H9 (cell line): ENCODE measurements at regions not wholly inside any gene's neighbourhood (a gene's known extent, or its start where the extent isn't known, plus 50 kb on each side); places are given as distances from the start of the nearest gene placed in this dataset.

ENCODE experiments used
- DNase-seq: peaks from one replicate; pipeline ENCODE4 v3.0.0-alpha.2; 2017
- H2AFZ ChIP-seq: one replicate; pipeline ENCODE4 v1.6.1; 2013; ENCODE audit warnings: mild to moderate bottlenecking, low read length, control low read depth, moderate library complexity
- H2AK5ac ChIP-seq: 2 replicates; pipeline ENCODE4 v1.6.1; 2013; ENCODE audit warnings: low read length, control low read depth, mixed read lengths; ENCODE audit not compliant: insufficient read length
- H2BK120ac ChIP-seq: one replicate; pipeline ENCODE4 v1.6.1; 2013; ENCODE audit warnings: low read depth, mild to moderate bottlenecking, low read length, control low read depth, inconsistent platforms; ENCODE audit not compliant: poor library complexity, severe bottlenecking
- H2BK12ac ChIP-seq: 2 replicates; pipeline ENCODE4 v1.6.1; 2013; ENCODE audit warnings: low read length, control low read depth, mixed read lengths, low read depth; ENCODE audit not compliant: insufficient read length
- H2BK15ac ChIP-seq: 2 replicates; pipeline ENCODE4 v1.6.1; 2013; ENCODE audit warnings: low read depth, low read length, control low read depth
- H2BK20ac ChIP-seq: one replicate; pipeline ENCODE4 v1.6.1; 2013; ENCODE audit warnings: low read depth, mild to moderate bottlenecking, low read length, control low read depth, inconsistent platforms; ENCODE audit not compliant: poor library complexity, severe bottlenecking
- H2BK5ac ChIP-seq: 2 replicates; pipeline ENCODE4 v1.6.1; 2013; ENCODE audit warnings: low read length, control low read depth, mixed read lengths; ENCODE audit not compliant: insufficient read length
- H3K14ac ChIP-seq: 2 replicates; pipeline ENCODE4 v1.6.1; 2013; ENCODE audit warnings: low read length, control low read depth; ENCODE audit not compliant: insufficient read depth
- H3K18ac ChIP-seq: 2 replicates; pipeline ENCODE4 v1.6.1; 2013; ENCODE audit warnings: low read depth, mild to moderate bottlenecking, mixed read lengths, low read length, control low read depth; ENCODE audit not compliant: insufficient read length
- H3K23ac ChIP-seq: 2 replicates; pipeline ENCODE4 v1.6.1; 2013; ENCODE audit warnings: low read length, control low read depth, mixed read lengths, low read depth; ENCODE audit not compliant: insufficient read length
- H3K23me2 ChIP-seq: 2 replicates; pipeline ENCODE4 v1.6.1; 2013; ENCODE audit warnings: low read depth, mild to moderate bottlenecking, mixed read lengths, low read length, control low read depth; ENCODE audit not compliant: insufficient read length, poor library complexity, severe bottlenecking
- H3K27ac ChIP-seq: 2 replicates; pipeline ENCODE4 v1.5.1; 2013; ENCODE audit warnings: low read length, control low read depth, mixed read lengths, low read depth; ENCODE audit not compliant: insufficient read length
- H3K27me3 ChIP-seq: 2 replicates; pipeline ENCODE4 v1.6.1; 2013; ENCODE audit warnings: low read length, control low read depth, inconsistent platforms; ENCODE audit not compliant: insufficient read depth
- H3K4ac ChIP-seq: 2 replicates; pipeline ENCODE4 v1.6.1; 2013; ENCODE audit warnings: low read depth, mild to moderate bottlenecking, control low read depth, inconsistent platforms, low read length, moderate library complexity
- H3K4me1 ChIP-seq: 2 replicates; pipeline ENCODE4 v1.6.1; 2013; ENCODE audit warnings: low read length, control low read depth, inconsistent platforms; ENCODE audit not compliant: insufficient read depth
- H3K4me2 ChIP-seq: 2 replicates; pipeline ENCODE4 v1.6.1; 2013; ENCODE audit warnings: low read length, control low read depth, mixed read lengths; ENCODE audit not compliant: insufficient read length, insufficient read depth
- H3K56ac ChIP-seq: 2 replicates; pipeline ENCODE4 v1.6.1; 2013; ENCODE audit warnings: low read depth, mild to moderate bottlenecking, mixed read lengths, low read length, control low read depth; ENCODE audit not compliant: insufficient read length
- H3K79me1 ChIP-seq: 2 replicates; pipeline ENCODE4 v1.6.1; 2013; ENCODE audit warnings: low read depth, mild to moderate bottlenecking, moderate library complexity, low read length, control low read depth, inconsistent platforms; ENCODE audit not compliant: insufficient read depth, poor library complexity, severe bottlenecking
- H3K79me2 ChIP-seq: 2 replicates; pipeline ENCODE4 v1.6.1; 2013; ENCODE audit warnings: low read length, control low read depth, inconsistent platforms; ENCODE audit not compliant: insufficient read depth
- H3K9ac ChIP-seq: 2 replicates; pipeline ENCODE4 v1.6.1; 2013; ENCODE audit warnings: low read length, control low read depth, mixed read lengths; ENCODE audit not compliant: insufficient read length; ENCODE audit errors: extremely low read depth
- H3K9me3 ChIP-seq: one replicate; pipeline ENCODE4 v1.6.1; 2013; ENCODE audit warnings: low read depth, low read length, inconsistent platforms; ENCODE audit not compliant: control insufficient read depth
- H3T11ph ChIP-seq: one replicate; pipeline ENCODE4 v1.6.1; 2013; ENCODE audit warnings: mild to moderate bottlenecking, low read length, control low read depth, inconsistent platforms
- H4K20me1 ChIP-seq: one replicate; pipeline ENCODE4 v1.6.1; 2013; ENCODE audit not compliant: control insufficient read depth, insufficient read length, insufficient read depth
- H4K5ac ChIP-seq: 2 replicates; pipeline ENCODE4 v1.6.1; 2013; ENCODE audit warnings: low read depth, mild to moderate bottlenecking, mixed read lengths, low read length, control low read depth; ENCODE audit not compliant: insufficient read length
- H4K8ac ChIP-seq: replicated peaks from 2 replicates; pipeline ENCODE4 v1.6.1; 2013; ENCODE audit warnings: low read length, control low read depth, mixed read lengths, low read depth; ENCODE audit not compliant: insufficient read length
- H4K91ac ChIP-seq: 2 replicates; pipeline ENCODE4 v1.6.1; 2013; ENCODE audit warnings: low read depth, mild to moderate bottlenecking, moderate library complexity, mixed read lengths, low read length, control low read depth; ENCODE audit not compliant: insufficient read length
- H3K27ac Mint-ChIP-seq, 3 experiments: 2 replicates in 2 of 3; 3 replicates in 1 of 3; pipeline ENCODE4 v1.8.0; 2020 to 2021; ENCODE audit warnings: mixed read lengths in 3 of 3, mild to moderate bottlenecking in 1 of 3, moderate library complexity in 1 of 3
- H3K27me3 Mint-ChIP-seq: 2 replicates; pipeline ENCODE4 v1.8.0; 2021; ENCODE audit warnings: low read depth, mild to moderate bottlenecking, moderate library complexity, mixed read lengths
- H3K36me3 Mint-ChIP-seq, 3 experiments: 2 replicates in 2 of 3; 3 replicates in 1 of 3; pipeline ENCODE4 v1.8.0; 2020 to 2021; ENCODE audit warnings: low read depth in 3 of 3, mixed read lengths in 3 of 3; ENCODE audit not compliant: insufficient read depth in 1 of 3
- H3K4me1 Mint-ChIP-seq, 2 experiments: 2 replicates each; pipeline ENCODE4 v1.8.0; 2020; ENCODE audit warnings: mixed read lengths in 2 of 2
- H3K4me3 Mint-ChIP-seq, 2 experiments: 2 replicates in 1 of 2; 3 replicates in 1 of 2; pipeline ENCODE4 v1.8.0; 2020 to 2021; ENCODE audit warnings: mild to moderate bottlenecking in 2 of 2, mixed read lengths in 2 of 2, moderate library complexity in 1 of 2
- H3K9me3 Mint-ChIP-seq, 2 experiments: 2 replicates in 1 of 2; 3 replicates in 1 of 2; pipeline ENCODE4 v1.8.0; 2020; ENCODE audit warnings: mild to moderate bottlenecking in 2 of 2, mixed read lengths in 2 of 2, moderate library complexity in 1 of 2
- CTCF ChIP-seq: fragments of 200-600 bp; sonication (generic); conservative IDR thresholded peaks from 3 replicates; pipeline ENCODE4 v1.8.0; 2021; ENCODE audit warnings: antibody characterized with exemption, mild to moderate bottlenecking
- WGBS: extraction: QIAGEN DNeasy Blood & Tissue Kit; methylation state at CpG from one replicate; pipeline ENCODE4 v1.1.7; 2013; ENCODE audit warnings: missing lambda C conversion rate, low lambda C conversion rate, mixed read lengths; ENCODE audit not compliant: insufficient read length; ENCODE audit errors: extremely low coverage; 5-methylcytosine and 5-hydroxymethylcytosine counted together

GRCh38 chr6:135739288-135739687 lies 112.2 kb upstream of the PDE7B start:
- no peak overlapping the region for H4K5ac ChIP-seq
- no peak overlapping the region for H2AFZ ChIP-seq
- no peak overlapping the region for H2BK15ac ChIP-seq
- no peak overlapping the region for H2BK120ac ChIP-seq
- no peak overlapping the region for H3K23ac ChIP-seq
- Mint-ChIP-seq H3K27me3 (no peaks in the 10 kb centered on the region), H3K27ac (no peak overlapping the region; a peak in 1 of 7 replicates), H3K9me3 (peaks cover 0 to 2% of the 10 kb centered on the region in 2 experiments; a peak in 2 of 5 replicates), H3K4me3 (no peak overlapping the region), H3K4me1 (no peaks in the 10 kb centered on the region), H3K36me3 (no peaks in the 10 kb centered on the region)
- H3K4ac ChIP-seq: no peak overlapping the region
- H2BK12ac ChIP-seq: no peak overlapping the region
- no peaks in the 10 kb centered on the region for H3K23me2 ChIP-seq
- H3K14ac ChIP-seq: no peak overlapping the region
- TF ChIP-seq CTCF: no peak
- H2BK20ac ChIP-seq: no peak overlapping the region
- no peak overlapping the region for H4K8ac ChIP-seq
- H4K91ac ChIP-seq: no peak overlapping the region
- no peak overlapping the region for H3K9ac ChIP-seq
- no peaks in the 10 kb centered on the region for H3K79me1 ChIP-seq
- no peak overlapping the region for H2BK5ac ChIP-seq
- no peaks in the 10 kb centered on the region for H3K9me3 ChIP-seq
- WGBS: no CpG with 5 or more reads among the region's 7 CpGs
- H3K4me1 ChIP-seq: no peaks in the 10 kb centered on the region
- no peak overlapping the region for H3K27ac ChIP-seq
- no peaks in the 10 kb centered on the region for H3K27me3 ChIP-seq
- no peak overlapping the region for H3K56ac ChIP-seq
- H3K79me2 ChIP-seq: no peaks in the 10 kb centered on the region
- H3T11ph ChIP-seq: no peak overlapping the region
- H2AK5ac ChIP-seq: no peak overlapping the region
- H4K20me1 ChIP-seq: no peaks in the 10 kb centered on the region
- H3K4me2 ChIP-seq: no peak overlapping the region
- no peak overlapping the region for H3K18ac ChIP-seq
- DNase-seq: no peak
